ENCODE measurements at regions not wholly inside any gene's neighbourhood (a gene's known extent, or its start where the extent isn't known, plus 50 kb on each side); places are given as distances from the start of the nearest gene placed in this dataset.

DNA sequence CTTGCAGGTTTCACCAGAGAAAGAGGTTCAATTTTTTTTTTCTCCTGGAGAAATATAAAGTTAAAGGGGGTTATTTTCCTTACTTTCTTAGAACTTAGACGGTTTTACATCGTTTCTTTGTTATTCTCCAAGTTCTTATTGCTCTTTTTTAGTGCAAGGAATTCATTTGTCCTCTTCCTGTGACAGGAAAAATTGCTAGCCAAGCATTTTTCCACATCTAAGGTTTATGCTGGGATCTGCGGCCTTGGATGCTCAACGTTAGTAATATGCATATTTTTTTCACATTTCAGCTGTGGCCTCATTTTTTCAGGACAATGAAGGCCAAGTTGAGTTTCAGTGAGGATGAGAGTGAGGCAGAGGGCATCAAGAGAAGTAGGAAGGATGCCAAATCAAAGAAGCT lies 948.9 kb downstream of the PCDH19 start (continued):
- TF ChIP-seq, protein P1, sequence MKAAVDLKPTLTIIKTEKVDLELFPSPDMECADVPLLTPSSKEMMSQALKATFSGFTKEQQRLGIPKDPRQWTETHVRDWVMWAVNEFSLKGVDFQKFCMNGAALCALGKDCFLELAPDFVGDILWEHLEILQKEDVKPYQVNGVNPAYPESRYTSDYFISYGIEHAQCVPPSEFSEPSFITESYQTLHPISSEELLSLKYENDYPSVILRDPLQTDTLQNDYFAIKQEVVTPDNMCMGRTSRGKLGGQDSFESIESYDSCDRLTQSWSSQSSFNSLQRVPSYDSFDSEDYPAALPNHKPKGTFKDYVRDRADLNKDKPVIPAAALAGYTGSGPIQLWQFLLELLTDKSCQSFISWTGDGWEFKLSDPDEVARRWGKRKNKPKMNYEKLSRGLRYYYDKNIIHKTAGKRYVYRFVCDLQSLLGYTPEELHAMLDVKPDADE (IDR thresholded peaks at IDR 0.05), result no peak
- TF ChIP-seq CREB1 (CRISPR knock-in tag; IDR thresholded peaks at IDR 0.05; ENCODE audit: low read depth) (no peak), ZNF331 (CRISPR knock-in tag; IDR thresholded peaks at IDR 0.05; ENCODE audit: low read depth) (no peak)

DNA sequence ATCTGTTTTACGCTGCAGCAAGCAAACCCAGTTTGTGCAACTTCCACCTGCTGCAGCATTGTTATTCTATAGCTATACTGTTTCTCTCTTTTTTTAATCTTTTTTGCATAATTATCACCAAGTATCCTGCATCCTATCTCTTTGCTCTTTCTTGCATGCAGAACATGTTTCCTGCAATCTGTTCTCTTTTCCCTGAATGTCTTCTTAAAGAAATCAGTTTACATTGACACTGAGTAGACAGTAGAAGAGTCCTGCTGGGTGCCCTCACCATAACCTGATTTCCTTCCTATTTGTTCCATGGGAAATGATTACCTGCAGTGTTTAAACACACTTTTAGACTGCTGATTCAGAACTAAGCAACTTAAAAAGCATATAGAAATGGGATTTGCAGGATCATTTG lies 964.7 kb downstream of the PCDH19 start:
- H2AFZ ChIP-seq, result no peak overlapping the region
- Mint-ChIP-seq H3K27me3 (ENCODE audit: insufficient read depth, low read depth, poor library complexity) (no peaks in the 10 kb centered on the region), H3K4me3 (no peak overlapping the region), H3K27ac (no peak overlapping the region), H3K36me3 (ENCODE audit: low read depth) (no peaks in the 10 kb centered on the region), H3K9me3 (no peaks in the 10 kb centered on the region), H3K4me1 (peaks cover 2% of the 10 kb centered on the region; the same call in 1 of the 3 replicates)
- no peaks in the 10 kb centered on the region for H3K4me1 ChIP-seq (ENCODE audit: insufficient read depth)
- no peak overlapping the region for H3K27ac ChIP-seq (ENCODE audit: low read depth)
- no peak for TF ChIP-seq JUNB (IDR thresholded peaks at IDR 0.05; ENCODE audit: unreplicated experiment)
- TF ChIP-seq EZH2phosphoT487 (IDR thresholded peaks at IDR 0.05; ENCODE audit: unreplicated experiment), result no peak
- TF ChIP-seq STAT1 (IDR thresholded peaks at IDR 0.05; ENCODE audit: unreplicated experiment), result no peak
- DNase-seq (ENCODE audit: low spot score) (no peak), ATAC-seq (no peak)
- H3K4me3 ChIP-seq, result no peak overlapping the region
- H3K79me2 ChIP-seq (replicated peaks; ENCODE audit: insufficient read depth), result no peaks in the 10 kb centered on the region
- H4K20me1 ChIP-seq (replicated peaks; ENCODE audit: insufficient read depth), result no peaks in the 10 kb centered on the region
- no peaks in the 10 kb centered on the region for H3K36me3 ChIP-seq (ENCODE audit: insufficient read depth)
- H3K27me3 ChIP-seq (ENCODE audit: insufficient read depth), result no peaks in the 10 kb centered on the region
- no peak overlapping the region for H3K4me2 ChIP-seq
- no peaks in the 10 kb centered on the region for H3F3A ChIP-seq (replicated peaks; ENCODE audit: low read depth)
- H3K9me2 ChIP-seq (ENCODE audit: insufficient read depth), result no peaks in the 10 kb centered on the region

DNA sequence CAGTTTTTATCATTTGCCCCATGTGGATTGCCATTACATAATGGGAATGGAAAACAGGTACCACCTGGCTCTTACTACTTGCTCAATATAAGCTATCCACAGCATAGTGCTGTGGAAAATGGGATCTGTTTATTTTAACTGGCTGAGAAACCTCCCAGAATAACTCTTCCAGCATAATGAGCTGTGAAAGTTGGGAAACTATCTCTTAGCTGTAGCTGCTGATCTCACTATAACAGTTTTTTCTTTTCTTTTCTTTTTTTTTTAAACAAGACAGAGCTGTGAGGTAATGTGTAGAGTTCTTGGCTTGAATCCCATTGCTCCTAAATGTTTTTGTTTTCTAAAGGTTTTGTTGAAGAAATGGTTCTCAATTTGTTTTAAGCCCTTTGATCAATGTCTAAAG lies 988.3 kb downstream of the PCDH19 start:
- Mint-ChIP-seq H3K27me3 (ENCODE audit: insufficient read depth, low read depth, poor library complexity) (no peaks in the 10 kb centered on the region), H3K36me3 (ENCODE audit: low read depth) (no peaks in the 10 kb centered on the region), H3K4me1 (no peaks in the 10 kb centered on the region), H3K27ac (no peak overlapping the region), H3K9me3 (no peaks in the 10 kb centered on the region; the same call in 2 of the 3 replicates), H3K4me3 (no peak overlapping the region)
- Histone ChIP-seq H3K27ac (ENCODE audit: low read depth) (no peak overlapping the region), H3F3A (replicated peaks; ENCODE audit: low read depth) (no peaks in the 10 kb centered on the region), H3K79me2 (replicated peaks; ENCODE audit: insufficient read depth) (no peaks in the 10 kb centered on the region), H3K36me3 (ENCODE audit: insufficient read depth) (no peaks in the 10 kb centered on the region), H3K4me2 (no peak overlapping the region), H4K20me1 (replicated peaks; ENCODE audit: insufficient read depth) (no peaks in the 10 kb centered on the region), H3K4me1 (ENCODE audit: insufficient read depth) (no peaks in the 10 kb centered on the region), H2AFZ (no peak overlapping the region), H3K9me2 (ENCODE audit: insufficient read depth) (no peaks in the 10 kb centered on the region), H3K27me3 (ENCODE audit: insufficient read depth) (no peaks in the 10 kb centered on the region), H3K4me3 (no peak overlapping the region)
- no peak for ATAC-seq
- DNase-seq (ENCODE audit: low spot score), result no peak
- no peak for TF ChIP-seq ZNF331 (CRISPR knock-in tag; IDR thresholded peaks at IDR 0.05; ENCODE audit: low read depth)
- TF ChIP-seq, protein P2, sequence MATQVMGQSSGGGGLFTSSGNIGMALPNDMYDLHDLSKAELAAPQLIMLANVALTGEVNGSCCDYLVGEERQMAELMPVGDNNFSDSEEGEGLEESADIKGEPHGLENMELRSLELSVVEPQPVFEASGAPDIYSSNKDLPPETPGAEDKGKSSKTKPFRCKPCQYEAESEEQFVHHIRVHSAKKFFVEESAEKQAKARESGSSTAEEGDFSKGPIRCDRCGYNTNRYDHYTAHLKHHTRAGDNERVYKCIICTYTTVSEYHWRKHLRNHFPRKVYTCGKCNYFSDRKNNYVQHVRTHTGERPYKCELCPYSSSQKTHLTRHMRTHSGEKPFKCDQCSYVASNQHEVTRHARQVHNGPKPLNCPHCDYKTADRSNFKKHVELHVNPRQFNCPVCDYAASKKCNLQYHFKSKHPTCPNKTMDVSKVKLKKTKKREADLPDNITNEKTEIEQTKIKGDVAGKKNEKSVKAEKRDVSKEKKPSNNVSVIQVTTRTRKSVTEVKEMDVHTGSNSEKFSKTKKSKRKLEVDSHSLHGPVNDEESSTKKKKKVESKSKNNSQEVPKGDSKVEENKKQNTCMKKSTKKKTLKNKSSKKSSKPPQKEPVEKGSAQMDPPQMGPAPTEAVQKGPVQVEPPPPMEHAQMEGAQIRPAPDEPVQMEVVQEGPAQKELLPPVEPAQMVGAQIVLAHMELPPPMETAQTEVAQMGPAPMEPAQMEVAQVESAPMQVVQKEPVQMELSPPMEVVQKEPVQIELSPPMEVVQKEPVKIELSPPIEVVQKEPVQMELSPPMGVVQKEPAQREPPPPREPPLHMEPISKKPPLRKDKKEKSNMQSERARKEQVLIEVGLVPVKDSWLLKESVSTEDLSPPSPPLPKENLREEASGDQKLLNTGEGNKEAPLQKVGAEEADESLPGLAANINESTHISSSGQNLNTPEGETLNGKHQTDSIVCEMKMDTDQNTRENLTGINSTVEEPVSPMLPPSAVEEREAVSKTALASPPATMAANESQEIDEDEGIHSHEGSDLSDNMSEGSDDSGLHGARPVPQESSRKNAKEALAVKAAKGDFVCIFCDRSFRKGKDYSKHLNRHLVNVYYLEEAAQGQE (IDR thresholded peaks at IDR 0.05; ENCODE audit: unreplicated experiment), result no peak
- TF ChIP-seq, protein P3, sequence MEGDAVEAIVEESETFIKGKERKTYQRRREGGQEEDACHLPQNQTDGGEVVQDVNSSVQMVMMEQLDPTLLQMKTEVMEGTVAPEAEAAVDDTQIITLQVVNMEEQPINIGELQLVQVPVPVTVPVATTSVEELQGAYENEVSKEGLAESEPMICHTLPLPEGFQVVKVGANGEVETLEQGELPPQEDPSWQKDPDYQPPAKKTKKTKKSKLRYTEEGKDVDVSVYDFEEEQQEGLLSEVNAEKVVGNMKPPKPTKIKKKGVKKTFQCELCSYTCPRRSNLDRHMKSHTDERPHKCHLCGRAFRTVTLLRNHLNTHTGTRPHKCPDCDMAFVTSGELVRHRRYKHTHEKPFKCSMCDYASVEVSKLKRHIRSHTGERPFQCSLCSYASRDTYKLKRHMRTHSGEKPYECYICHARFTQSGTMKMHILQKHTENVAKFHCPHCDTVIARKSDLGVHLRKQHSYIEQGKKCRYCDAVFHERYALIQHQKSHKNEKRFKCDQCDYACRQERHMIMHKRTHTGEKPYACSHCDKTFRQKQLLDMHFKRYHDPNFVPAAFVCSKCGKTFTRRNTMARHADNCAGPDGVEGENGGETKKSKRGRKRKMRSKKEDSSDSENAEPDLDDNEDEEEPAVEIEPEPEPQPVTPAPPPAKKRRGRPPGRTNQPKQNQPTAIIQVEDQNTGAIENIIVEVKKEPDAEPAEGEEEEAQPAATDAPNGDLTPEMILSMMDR (conservative IDR thresholded peaks at IDR 0.05; ENCODE audit: low read depth in 2 of 2), result no peak
- TF ChIP-seq CREB1 (CRISPR knock-in tag; IDR thresholded peaks at IDR 0.05; ENCODE audit: low read depth), result no peak
- TF ChIP-seq, protein P1 (IDR thresholded peaks at IDR 0.05), result no peak

All from GM23338 (cell line).